ENCODE measurements at regions not wholly inside any gene's neighbourhood (a gene's known extent, or its start where the extent isn't known, plus 50 kb on each side); places are given as distances from the start of the nearest gene placed in this dataset.
A peak's percentile ranks its signal among the peaks of the same experiment; 100 is the strongest.

DNA sequence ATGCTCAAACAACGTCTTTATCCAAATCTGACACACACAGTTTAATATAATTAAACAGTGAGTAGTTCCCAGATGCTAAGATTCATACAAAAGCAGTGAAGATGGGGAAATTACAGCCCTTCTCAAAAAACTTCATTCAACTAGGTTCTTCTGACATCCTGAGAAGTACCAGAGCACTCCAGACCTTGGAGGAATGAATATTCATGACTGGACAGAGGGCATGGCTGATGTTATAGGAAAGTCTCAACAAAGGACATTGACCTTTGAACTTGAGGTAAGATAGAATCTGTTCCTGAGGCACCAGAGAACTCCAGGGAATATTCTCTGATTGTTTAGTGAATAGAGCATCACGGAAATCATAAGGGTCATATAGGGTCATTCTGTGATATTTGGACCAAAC, 106.4 kb upstream of the SLC5A12 start:
- H3K27ac ChIP-seq (ENCODE audit: low read depth, low read length, poor library complexity, severe bottlenecking) = no peak overlapping the region
- TF ChIP-seq, protein P1, sequence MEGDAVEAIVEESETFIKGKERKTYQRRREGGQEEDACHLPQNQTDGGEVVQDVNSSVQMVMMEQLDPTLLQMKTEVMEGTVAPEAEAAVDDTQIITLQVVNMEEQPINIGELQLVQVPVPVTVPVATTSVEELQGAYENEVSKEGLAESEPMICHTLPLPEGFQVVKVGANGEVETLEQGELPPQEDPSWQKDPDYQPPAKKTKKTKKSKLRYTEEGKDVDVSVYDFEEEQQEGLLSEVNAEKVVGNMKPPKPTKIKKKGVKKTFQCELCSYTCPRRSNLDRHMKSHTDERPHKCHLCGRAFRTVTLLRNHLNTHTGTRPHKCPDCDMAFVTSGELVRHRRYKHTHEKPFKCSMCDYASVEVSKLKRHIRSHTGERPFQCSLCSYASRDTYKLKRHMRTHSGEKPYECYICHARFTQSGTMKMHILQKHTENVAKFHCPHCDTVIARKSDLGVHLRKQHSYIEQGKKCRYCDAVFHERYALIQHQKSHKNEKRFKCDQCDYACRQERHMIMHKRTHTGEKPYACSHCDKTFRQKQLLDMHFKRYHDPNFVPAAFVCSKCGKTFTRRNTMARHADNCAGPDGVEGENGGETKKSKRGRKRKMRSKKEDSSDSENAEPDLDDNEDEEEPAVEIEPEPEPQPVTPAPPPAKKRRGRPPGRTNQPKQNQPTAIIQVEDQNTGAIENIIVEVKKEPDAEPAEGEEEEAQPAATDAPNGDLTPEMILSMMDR (IDR thresholded peaks at IDR 0.05; ENCODE audit: low read length) = no peak
- no peak for TF ChIP-seq EZH2 (IDR thresholded peaks at IDR 0.05; ENCODE audit: borderline replicate concordance, low read length)
- H3K36me3 ChIP-seq (ENCODE audit: insufficient read depth, low read length) = no peaks in the 10 kb centered on the region; the same call in 1 of the 2 replicates
- H3K4me2 ChIP-seq (ENCODE audit: low read length) = no peak overlapping the region
- H4K20me1 ChIP-seq (ENCODE audit: insufficient read depth, low read length) = no peaks in the 10 kb centered on the region
- no peak overlapping the region for H3K9ac ChIP-seq (ENCODE audit: low read length)
- peaks cover 32% of the 10 kb centered on the region for H3K4me1 ChIP-seq (ENCODE audit: insufficient read depth, low read length, severe bottlenecking)
- H3F3A ChIP-seq (ENCODE audit: insufficient read depth, low read length) = no peaks in the 10 kb centered on the region
- H3K9me3 ChIP-seq (ENCODE audit: low read length) = peaks cover 19% of the 10 kb centered on the region
- H3K27me3 ChIP-seq (ENCODE audit: insufficient read depth, low read length) = no peaks in the 10 kb centered on the region
- peak overlapping the region; percentile 29; the same call in 1 of the 2 replicates for H2AFZ ChIP-seq (ENCODE audit: low read length)
- no peak overlapping the region for H3K4me3 ChIP-seq (ENCODE audit: low read depth, low read length, poor library complexity, severe bottlenecking)
- H3K79me2 ChIP-seq (ENCODE audit: insufficient read depth, low read length) = no peaks in the 10 kb centered on the region
- no peaks in the 10 kb centered on the region for H3K9me2 ChIP-seq (ENCODE audit: low read depth, low read length)

DNA sequence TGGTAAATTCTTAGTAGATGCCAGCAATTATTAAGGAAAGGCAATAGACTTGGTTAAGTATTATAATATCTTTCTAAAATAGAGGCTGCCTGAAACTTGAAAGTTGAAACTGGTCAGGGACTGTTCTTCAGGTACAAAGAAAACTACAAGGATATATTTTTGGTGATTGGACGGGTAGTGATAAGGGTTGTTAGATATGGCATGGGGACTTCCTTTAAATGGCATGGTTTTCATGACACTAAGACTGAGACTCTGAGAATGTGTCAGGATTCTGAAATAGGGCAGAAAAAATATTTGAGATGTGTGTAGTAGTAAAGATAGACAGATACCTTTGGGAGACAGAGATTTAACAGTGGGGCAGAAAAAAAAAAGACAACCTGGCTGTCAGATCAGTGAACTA, 108.4 kb upstream of the SLC5A12 start:
- no peak overlapping the region for H3K4me3 ChIP-seq (ENCODE audit: low read depth, low read length, poor library complexity, severe bottlenecking)
- H3K4me1 ChIP-seq (ENCODE audit: insufficient read depth, low read length, severe bottlenecking) = peaks cover 32% of the 10 kb centered on the region
- no peaks in the 10 kb centered on the region for H3F3A ChIP-seq (ENCODE audit: insufficient read depth, low read length)
- no peak for TF ChIP-seq EZH2 (IDR thresholded peaks at IDR 0.05; ENCODE audit: borderline replicate concordance, low read length)
- TF ChIP-seq, protein P1 (IDR thresholded peaks at IDR 0.05; ENCODE audit: low read length) = no peak
- H3K36me3 ChIP-seq (ENCODE audit: insufficient read depth, low read length) = no peaks in the 10 kb centered on the region; the same call in 1 of the 2 replicates
- H3K27ac ChIP-seq (ENCODE audit: low read depth, low read length, poor library complexity, severe bottlenecking) = peak overlapping the region; percentile 2
- H3K27me3 ChIP-seq (ENCODE audit: insufficient read depth, low read length) = no peaks in the 10 kb centered on the region
- no peak overlapping the region for H3K9ac ChIP-seq (ENCODE audit: low read length)
- no peaks in the 10 kb centered on the region for H3K9me2 ChIP-seq (ENCODE audit: low read depth, low read length)
- no peaks in the 10 kb centered on the region for H3K79me2 ChIP-seq (ENCODE audit: insufficient read depth, low read length)
- H3K4me2 ChIP-seq (ENCODE audit: low read length) = no peak overlapping the region
- no peak overlapping the region for H2AFZ ChIP-seq (ENCODE audit: low read length)
- no peaks in the 10 kb centered on the region for H4K20me1 ChIP-seq (ENCODE audit: insufficient read depth, low read length)
- 0 out of 2 replicates have a peak, but pooled peaks cover 4% of the 10 kb centered on the region for H3K9me3 ChIP-seq (ENCODE audit: low read length)

DNA sequence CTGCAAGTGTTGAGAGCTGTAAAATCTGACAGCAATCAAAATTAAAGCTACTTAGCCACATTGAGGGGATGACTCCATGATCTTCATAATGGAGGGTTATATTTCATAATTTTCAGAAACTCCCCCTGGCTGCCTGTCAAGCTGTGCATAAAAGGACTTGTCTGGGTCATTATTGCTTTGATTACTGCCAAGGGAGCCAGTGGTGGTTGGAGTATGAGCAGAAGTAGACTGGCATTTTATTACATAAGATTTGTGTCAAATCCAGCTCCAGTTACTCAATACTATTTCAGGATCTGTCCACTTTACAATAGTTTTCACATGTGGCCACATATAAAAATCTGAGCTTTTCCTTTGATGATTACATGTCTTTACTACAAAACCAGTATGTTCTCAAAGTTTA, 108.9 kb upstream of the SLC5A12 start:
- Histone ChIP-seq H3K4me3 (ENCODE audit: low read depth, low read length, poor library complexity, severe bottlenecking) (no peak overlapping the region), H3K79me2 (ENCODE audit: insufficient read depth, low read length) (no peaks in the 10 kb centered on the region), H3K4me1 (ENCODE audit: insufficient read depth, low read length, severe bottlenecking) (peaks cover 32% of the 10 kb centered on the region), H3K4me2 (ENCODE audit: low read length) (no peak overlapping the region), H4K20me1 (ENCODE audit: insufficient read depth, low read length) (no peaks in the 10 kb centered on the region), H3K36me3 (ENCODE audit: insufficient read depth, low read length) (no peaks in the 10 kb centered on the region; the same call in 1 of the 2 replicates), H3K27ac (ENCODE audit: low read depth, low read length, poor library complexity, severe bottlenecking) (no peak overlapping the region), H3K9me3 (ENCODE audit: low read length) (0 out of 2 replicates have a peak, but pooled peaks cover 4% of the 10 kb centered on the region), H3K9me2 (ENCODE audit: low read depth, low read length) (no peaks in the 10 kb centered on the region), H3F3A (ENCODE audit: insufficient read depth, low read length) (no peaks in the 10 kb centered on the region), H3K27me3 (ENCODE audit: insufficient read depth, low read length) (no peaks in the 10 kb centered on the region), H3K9ac (ENCODE audit: low read length) (no peak overlapping the region), H2AFZ (ENCODE audit: low read length) (no peak overlapping the region)
- TF ChIP-seq, protein P1 (IDR thresholded peaks at IDR 0.05; ENCODE audit: low read length) = no peak
- no peak for TF ChIP-seq EZH2 (IDR thresholded peaks at IDR 0.05; ENCODE audit: borderline replicate concordance, low read length)
